SK-N-DZ (cell line): ENCODE measurements at regions not wholly inside any gene's neighbourhood (a gene's known extent, or its start where the extent isn't known, plus 50 kb on each side); places are given as distances from the start of the nearest gene placed in this dataset.
"Not testable (repeated sequence)": the region's sequence is repeated elsewhere in the genome, so short reads cannot be mapped to it uniquely, and the experiment has no call there.

Experiments used
- DNase-seq: peaks from one replicate; pipeline ENCODE4 v3.0.0-alpha.2; 2015; ENCODE audit warnings: low spot score

DNA sequence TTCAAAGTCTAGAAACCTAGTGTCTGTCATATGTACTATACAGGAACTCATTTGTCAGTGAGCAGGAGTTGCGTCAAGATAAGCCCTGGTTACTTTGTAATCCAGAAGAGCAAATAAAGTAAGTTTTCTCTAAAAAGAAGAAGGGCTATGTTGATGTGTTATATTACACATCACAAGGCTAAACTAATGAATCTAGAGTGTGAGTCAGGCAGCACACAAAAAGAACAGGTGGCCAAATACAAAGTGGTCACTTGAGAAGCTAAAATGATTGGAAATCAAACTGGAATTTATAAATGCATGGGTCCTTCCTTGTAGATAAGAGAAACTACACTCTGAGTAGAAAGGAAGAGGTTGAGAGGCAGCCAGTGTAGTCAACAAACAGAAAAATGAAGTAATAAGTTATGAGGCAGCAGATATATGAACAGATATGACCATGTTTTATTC is 771.6 kb downstream of the DIPK2A start:
- DNase-seq = no peak

DNA sequence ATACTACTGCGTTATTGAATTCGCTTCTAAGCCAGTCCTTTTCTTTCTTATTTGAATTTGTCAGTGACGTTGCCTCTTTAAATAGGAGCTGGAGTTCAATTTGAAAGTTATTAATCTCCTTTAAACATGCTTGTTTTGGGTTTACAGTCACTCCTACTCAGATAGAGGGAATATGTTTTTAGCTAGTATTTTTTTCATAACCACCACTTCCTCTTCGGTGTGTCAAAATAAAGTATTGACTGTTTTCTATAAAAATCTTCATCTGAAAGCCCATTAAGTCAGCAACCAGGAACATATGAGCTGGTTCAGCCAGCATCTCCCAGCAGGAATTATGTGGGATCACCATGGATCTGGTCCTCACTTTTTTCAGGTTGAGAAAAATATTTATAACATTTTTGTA is 772.9 kb downstream of the DIPK2A start:
- DNase-seq = no peak

DNA sequence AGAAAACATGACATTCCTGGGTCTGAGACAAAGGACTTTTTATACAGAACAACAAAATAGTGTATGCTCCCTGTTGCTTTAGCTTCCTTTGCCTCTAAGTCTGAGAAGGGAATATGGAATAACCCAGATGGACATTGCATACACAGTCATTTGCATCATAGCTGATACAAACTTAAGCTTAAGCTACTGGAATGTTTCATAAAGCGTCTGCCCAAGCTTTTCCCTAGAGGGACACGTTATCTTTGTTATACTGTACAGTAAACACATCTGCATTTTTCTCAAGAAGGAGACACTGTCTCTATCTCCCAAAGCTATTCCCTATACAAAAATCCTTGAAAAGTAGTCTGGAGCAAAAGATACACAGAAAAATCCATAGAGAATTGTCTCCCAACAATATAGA is 775.0 kb downstream of the DIPK2A start:
- DNase-seq = no peak

DNA sequence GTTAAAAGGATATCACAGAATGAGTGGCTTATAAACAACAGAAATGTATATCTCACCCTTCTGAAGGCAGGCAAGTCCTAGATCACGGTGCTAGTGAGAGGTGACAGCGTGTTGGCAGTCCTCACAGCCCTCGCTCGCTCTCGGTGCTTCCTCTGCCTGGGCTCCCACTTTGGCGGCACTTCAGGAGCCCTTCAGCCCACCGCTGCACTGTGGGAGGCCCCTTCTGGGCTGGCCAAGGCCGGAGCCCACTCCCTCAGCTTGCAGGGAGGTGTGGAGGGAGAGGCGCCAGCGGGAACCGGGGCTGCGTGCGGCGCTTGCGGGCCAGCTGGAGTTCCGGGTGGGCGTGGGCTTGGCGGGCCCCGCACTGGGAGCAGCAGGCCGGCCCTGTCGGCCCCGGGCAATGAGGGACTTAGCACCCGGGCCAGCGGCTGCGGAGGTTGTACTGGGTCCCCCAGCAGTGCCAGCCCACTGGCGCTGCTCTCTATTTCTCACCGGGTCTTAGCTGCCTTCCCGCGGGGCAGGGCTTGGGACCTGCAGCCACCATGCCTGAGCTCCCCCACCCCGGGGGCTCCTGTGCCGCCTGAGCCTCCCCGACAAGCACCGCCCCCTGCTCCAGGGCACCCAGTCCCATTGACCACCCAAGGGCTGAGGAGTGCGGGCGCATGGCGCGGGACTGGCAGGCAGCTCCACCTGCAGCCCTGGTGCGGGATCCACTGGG is 778.1 kb downstream of the DIPK2A start:
- not testable (repeated sequence) for DNase-seq

DNA sequence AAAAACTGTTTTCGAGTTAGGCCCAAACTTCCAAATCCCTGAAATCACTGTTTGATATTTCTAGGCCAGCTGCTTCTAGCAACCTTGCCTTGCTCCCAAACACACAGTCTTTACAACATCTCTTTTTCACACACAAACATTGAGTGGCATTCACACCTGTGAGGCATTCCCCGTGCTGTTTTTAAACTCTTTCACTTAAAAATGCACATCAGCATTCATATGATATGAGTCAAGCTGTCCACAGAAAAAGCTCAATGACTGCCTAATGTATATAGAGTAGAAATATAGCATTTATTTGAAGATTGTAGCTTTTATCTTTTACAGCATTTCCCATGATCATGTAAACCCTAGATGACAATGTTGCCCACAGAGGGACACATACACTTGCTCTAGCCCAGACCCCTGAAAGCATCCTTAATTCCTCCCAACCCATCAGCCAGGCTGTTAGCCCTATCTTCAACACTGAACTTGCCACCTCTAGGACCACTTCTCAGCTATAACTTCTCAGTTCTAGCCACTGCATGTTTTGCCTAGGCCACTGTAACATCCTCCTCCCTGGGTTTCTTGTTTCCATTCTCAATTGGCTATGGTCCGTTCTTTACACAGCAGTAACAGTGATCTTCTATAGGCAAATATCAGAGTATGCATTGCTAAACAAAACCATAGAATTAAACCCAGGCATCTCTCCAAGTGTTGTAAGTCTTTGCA is 782.6 kb downstream of the DIPK2A start:
- no peak for DNase-seq

DNA sequence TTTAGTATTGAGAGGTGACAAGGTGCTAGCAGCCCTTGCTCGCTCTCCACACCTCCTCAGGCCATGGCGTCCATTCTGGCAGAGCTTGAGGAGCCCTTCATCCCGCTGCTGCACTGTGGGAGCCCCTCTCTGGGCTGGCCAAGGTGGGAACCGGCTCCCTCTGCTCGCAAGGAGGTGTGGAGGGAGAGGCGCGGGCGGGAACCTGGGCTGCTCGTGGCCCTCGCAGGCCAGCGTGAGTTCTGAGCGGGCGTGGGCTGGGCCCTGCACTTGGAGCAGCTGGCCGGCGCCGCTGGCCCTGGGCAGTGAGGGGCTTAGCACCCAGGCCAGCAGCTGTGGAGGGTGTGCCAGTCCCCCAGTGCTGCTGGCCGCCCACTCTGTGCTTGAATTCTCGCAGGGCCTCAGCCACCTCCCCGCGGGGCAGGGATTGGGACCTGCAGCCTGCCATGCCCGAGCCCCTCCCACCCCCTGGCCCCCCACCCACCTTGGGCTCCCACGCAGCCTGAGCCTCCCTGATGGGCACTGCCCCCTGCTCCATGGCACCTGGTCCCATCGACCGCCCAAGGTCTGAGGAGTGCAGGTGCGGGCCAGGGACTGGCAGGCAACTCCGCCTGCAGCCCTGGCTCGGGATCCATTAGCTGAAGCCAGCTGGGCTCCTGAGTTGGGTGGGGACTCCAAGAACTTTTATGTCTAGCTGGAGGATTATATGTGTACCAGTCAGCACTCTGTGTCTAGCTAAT is 785.2 kb downstream of the DIPK2A start:
- no peak for DNase-seq

DNA sequence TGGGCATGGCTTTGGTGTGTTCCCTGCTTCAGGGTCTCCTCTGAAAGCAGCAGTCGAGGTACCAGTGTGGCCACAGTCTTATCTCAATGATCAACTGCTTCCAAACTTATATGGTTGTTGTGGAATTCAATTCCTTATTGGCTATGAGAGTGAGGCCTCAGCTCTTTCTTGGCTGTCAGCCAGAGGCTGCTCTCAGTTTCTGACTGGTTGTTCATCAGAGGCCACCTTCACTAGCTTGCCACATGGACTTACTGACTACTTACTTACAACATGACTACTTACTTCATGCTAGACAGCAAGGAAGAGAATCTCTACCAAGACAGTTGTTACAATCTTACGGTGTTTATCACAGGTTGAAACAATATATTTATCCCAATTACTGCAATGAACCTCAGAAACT is 789.2 kb downstream of the DIPK2A start:
- peak; percentile 38 for DNase-seq

DNA sequence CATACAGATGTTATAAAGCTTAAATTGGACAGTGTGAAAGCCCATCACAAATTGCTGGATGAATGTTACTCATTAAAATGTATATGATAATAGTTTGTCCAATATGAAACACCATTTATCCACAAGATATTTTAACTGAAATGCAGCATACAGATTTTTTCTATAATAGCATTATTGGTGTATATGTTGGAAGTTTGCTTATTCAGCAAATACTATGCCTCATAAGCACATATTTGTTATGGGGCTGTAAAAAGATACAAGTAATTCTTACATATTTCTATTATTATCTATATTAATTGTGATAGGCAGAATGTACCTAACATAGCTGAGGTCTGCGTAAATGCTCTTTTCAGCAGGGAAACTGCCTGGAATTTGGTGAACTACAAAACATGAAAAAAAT is 790.5 kb downstream of the DIPK2A start:
- no peak for DNase-seq

DNA sequence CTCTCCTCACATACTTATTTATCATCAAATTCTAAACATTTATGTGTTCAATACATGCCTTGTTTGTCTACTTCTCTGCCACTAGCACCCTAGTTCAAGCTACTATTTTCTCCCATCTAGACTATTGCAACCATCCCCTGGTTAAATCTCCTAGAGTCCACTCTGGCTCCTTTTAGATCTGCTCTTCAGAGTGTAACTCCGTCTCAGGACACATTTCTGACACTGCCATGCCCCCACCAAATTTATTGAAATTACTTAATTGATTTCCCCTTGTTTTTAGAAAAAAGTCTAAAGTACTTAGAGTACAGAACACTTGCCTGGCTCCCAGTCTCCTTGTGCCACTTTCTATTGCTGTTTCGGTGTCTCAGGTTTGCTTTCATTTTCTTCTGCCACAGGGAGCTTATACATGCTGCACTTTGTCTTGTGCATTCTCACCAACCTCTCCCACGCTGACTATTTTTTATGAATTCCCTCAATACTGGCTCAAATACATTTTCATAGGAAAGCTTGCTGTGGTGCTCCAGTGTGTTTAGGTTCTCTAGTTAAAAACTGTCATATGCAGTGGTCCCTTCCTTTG is 792.3 kb downstream of the DIPK2A start:
- DNase-seq = no peak

DNA sequence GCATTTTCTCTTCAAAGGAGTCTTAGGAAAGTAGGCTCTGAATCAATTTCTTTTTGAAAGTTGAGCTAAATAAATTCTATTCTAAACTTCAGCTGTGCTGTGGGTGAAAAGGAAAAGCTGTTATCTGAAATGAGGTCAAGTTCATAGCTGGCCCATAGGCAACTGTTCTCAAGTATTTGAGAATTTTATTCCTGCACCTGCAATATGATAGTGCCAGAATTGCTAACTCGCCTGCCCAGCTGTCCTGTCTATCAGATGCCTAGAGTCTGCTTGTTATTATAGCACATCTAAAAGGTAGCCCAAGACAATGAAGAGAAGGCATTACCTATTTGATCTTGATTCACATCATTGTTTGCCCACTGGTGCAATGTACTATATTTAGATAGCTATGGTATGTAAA is 798.7 kb downstream of the DIPK2A start:
- no peak for DNase-seq

DNA sequence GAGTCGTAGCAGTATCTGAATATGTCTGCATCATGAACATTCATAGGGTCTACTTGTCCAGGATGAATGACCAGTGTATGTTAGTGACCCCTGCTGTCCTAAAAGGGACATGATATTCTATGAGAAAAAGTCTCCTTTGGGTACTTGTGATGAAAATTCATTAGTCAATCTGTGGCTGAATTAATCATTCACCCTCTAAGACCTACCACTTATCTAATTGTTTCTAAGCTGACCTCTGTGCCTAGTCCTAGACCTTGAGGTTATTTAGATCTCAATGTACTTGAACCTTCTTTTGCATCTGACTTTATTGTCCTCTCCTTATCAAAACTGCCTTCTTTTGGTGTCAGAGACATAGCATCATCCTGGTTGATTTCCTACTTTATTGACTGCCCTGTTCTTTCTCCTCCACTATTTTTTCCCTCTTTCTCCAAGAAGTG is 799.3 kb downstream of the DIPK2A start:
- peak; percentile 55 for DNase-seq

DNA sequence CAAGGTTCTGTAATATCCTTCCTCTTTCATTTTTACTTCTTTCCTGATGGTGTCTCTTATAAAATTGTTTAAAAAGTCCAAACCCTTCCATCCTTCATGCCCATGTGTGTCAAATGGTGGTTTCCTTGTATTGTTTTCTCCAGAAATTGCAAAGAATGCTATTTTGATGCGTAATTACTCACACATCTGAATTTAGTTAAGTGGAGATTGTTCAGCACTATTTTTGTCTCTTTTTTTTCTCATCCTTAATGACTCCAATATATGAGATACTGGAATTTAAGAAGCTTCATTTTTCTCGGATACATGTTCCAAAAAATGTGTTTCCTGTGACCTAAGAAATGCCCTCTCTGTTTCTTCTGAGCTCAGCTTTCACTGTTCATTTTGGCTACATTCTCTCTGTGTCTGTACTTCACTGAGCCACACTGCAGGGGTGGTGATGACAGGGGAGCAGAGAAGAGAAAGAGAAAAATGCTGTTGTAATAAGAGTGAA is 799.8 kb downstream of the DIPK2A start:
- DNase-seq = no peak

DNA sequence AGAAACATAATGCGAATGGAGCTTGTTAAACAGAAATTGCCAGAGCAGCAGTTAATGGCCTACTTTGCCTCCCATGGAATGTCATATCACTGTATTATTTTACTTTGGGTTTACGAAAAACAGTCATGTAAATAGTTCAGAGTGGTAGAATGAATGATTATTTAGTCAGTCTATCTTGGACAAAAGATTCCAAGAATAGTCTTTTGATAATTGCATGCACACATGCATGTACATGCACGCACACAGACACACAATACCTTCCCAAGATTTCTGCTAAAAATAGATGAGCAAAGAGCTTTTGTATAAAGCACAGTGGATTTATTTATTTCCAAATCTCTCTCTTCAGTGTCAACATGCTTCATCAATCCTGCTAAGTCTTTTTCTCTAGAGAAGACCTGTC is 800.7 kb downstream of the DIPK2A start:
- no peak for DNase-seq

DNA sequence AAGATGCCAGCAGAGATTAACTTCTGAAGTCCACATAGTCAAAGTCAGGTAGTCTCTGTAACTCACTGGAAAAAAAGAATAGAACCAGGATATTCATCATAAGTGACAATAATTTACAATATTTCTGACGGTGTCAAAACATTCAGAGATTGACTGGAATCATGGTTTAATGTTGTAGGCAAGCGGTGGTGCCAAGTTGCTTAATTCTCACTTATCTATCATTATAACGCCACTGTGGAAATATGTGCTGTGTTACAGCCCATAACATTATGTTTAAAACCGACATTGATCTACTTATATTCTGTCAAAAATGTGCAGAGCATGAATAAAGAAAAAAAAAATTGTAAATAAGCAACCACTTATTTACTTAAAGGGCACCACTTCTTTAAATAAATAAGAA is 801.7 kb downstream of the DIPK2A start:
- DNase-seq = no peak

DNA sequence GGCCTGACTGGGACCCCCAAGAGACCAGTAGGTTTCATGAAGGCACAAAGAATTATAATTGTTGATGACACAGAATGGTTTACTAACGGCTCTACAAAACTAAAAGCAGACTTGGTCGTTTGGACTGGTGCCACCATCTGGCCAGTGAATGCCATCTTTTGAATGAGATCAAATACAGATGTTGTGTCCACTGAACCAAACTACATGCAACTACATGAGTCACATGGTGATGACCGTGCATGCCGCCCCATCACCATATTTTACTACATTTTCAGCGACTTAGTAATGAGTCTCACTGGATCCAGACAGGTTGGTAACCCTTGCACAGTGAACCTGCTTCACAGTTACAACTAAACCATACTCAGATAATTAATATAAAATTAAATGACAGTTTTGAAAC is 803.3 kb downstream of the DIPK2A start:
- no peak for DNase-seq

DNA sequence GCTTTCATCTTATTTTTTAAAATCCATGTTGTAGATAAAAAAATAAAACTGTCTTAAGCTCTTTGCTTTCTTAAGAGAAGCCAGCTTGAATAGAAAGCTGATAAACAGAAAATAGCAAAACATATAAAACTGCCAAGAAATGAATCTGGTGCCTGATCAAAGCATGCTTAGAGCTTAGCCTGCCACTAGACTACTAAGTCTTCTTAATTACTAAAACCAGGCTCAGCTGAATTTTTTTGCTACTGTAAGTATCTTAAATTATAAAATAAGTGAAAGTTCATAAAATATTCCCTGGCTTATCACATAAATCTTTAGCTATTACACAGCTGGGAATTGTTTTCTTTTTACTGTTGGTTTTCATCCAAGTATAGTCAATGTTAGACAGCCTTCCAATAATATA is 803.9 kb downstream of the DIPK2A start:
- DNase-seq = no peak

DNA sequence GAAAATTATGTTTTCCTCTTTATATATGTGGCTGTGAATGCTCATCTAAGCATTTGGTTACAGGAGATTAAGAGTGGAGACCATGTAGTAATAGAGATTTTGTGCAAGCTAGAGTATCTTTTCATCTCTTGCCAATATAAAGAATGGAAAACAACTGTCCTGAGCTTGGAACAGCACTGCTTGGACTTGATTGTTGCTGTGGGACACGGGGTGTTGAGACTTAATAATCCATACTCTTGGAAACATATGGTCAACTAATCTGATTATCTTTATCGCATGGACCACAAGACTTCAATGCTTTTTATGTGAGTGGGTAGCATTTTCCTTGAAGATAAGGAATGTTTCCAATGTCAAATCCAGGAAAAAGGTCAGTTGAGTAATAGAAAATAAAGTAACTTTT is 806.3 kb downstream of the DIPK2A start:
- peak; percentile 30 for DNase-seq

DNA sequence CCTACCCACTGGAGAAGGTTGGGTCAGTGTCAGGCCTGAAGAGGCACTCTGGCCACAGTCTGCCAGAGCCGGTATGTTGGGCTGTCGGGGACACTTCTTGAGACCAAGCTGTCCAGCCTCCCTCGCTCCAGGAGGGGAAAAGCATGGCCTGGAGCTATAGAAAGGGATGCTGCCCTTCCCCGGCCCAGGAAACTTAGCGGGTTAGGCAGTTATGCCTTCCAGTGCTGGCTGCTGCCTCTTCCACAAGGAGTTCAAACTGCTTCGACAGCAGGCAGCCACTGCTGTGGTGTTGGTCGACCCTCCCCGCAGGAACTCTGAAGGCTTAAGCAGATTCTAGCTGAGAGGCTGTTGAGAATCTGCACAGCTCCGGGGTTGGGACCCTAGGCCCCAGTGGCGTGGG is 819.4 kb downstream of the DIPK2A start:
- no peak for DNase-seq

DNA sequence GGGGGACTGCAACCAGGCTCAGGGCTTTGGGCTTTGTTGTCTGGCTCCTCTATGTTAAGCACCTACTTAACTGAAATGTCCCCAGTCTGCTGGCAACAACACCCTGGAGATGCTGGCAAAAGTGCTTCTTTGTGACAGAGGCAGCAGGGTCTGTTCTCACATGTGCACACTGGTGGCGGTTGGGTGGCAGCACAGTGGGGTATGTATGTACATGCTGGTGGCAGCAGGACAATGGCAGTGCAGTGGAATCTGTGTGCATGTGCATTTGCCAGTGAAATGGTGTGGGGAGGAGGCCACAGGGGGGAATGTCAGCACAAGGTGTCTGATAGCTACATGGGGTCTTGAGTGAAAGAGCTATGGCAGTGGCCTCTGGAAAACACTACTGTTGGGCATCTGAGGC is 830.3 kb downstream of the DIPK2A start:
- no peak for DNase-seq

DNA sequence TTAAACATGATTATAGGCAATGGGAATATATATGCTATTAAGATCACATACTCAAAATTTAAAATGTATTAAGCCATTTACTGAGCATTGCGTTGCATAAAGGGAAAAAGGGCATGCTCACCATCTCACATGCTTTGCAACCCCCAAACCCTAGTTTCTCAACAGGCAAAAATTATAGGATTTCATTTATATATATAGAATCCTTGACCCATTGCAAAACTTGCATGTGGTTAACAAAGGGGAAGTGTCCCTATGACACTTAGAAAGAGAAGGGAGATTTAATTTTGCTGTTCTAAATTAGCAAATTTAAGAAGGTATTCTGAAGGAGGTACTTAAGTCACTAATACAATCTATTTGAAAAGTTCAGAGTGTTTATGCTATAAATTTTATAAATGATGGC is 837.8 kb downstream of the DIPK2A start:
- no peak for DNase-seq

DNA sequence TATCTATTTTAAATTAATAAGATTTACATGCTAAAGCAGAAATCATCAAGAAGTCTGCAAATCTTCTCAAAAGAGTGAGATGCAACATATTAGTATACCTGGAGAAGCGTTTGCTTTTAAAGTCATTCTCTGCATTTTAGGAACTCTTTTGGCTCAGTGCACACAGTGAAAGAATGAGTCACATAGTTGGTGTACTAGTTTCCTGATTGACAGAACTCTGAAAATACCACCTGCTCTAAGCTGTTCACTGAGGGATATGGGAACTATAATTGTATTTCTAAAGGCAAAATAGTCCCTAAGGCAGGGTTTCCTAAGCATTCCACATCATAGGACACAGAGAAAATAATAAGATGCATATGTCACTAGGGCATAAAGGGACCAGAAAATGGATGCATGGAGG is 838.5 kb downstream of the DIPK2A start:
- DNase-seq = no peak

DNA sequence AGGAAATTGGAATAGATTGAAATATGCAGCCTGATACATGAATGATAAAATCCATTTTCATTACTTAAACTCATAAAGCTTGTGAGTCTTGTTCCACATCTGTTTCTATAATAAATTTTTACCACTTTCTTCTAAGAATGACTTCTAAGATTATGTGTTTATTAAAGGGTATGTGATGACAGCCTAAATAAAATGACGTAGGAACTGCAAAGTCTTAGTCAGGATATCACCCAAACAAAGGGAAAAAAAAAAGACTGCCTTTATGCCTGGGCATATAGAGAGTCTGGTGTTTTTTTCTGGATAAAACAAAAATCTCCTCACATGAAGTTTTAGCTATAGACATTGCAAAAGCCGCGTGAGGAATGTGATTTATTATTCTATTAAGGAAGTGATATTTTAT is 844.0 kb downstream of the DIPK2A start:
- DNase-seq = no peak
